ENCODE measurements at regions not wholly inside any gene's neighbourhood (a gene's known extent, or its start where the extent isn't known, plus 50 kb on each side); places are given as distances from the start of the nearest gene placed in this dataset.

- no peak for DNase-seq
These were observed 98.2 kb upstream of the NEBL start for GRCh38 chr10:20995123-20995987.

DNA sequence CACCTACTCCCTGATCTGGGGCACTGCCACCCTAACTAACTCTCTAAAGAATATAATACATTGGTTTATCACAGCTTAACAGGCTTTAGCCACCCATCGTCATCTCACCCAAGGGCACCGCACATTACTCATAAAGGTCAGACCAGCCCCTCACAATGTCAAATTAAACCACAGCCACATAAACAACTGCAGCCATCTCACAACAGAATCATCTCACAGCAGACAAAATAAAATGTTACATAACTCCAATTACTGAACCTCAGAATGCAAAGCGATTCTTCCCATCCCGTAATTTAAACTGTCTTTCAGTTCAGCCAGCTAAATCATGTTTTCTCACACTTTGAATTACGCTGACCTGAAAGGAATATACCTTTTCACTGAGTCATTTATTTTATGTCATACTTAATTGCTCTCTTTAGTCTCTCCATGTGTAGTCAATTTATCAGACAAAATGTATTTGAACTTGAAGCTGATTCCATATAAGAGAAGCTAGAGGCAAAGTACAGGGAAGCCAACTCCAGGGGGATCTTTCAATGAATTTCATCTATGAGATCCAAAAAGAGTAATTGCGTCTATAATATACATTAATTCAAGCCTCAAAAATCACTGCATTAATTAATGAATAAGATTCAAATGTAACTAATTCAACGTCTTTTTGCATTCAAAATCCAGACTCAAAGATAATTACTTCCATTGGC, 96.9 kb upstream of the NEBL start:
- no peak for DNase-seq

DNA sequence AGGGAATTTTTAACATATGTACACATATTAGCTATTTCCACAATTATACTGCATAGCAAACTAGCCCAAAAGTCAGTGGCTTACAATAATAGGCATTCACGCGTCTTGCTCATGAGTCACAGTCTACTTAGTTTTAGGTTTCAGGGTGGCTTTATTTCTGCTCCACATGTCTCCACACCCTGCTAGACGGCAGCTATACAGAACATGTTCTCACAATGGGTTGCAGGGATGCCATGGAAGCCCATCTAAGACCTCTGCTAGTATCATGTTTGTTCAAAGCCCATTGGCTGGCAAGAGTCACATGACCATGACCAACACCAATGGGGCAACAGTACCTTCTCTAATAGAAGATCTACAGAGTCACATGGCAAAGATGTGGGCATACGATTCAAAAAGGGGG, 96.3 kb upstream of the NEBL start:
- no peak for DNase-seq

DNA sequence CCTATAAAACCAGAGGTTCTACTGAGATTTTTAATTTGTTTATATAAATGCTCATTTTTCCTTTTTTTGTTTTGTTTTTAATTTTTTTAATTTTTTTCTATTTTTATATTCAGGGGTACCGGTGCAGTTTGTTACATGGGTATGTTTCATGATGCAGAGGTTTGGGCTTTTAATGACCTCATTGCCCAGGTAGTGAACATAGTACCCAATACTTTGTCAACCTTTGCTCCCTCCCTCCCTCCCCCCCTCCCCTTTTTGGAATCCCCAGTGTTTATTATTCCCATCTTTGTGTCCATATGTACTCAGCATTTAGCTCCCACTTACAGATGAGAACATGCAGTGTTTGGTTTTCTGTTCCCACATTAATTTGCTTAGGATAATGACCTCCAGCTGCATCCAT, 94.4 kb upstream of the NEBL start:
- DNase-seq = no peak

GRCh38 chr10:20990604-20991003, 93.5 kb upstream of the NEBL start:
- no peak for DNase-seq

DNA sequence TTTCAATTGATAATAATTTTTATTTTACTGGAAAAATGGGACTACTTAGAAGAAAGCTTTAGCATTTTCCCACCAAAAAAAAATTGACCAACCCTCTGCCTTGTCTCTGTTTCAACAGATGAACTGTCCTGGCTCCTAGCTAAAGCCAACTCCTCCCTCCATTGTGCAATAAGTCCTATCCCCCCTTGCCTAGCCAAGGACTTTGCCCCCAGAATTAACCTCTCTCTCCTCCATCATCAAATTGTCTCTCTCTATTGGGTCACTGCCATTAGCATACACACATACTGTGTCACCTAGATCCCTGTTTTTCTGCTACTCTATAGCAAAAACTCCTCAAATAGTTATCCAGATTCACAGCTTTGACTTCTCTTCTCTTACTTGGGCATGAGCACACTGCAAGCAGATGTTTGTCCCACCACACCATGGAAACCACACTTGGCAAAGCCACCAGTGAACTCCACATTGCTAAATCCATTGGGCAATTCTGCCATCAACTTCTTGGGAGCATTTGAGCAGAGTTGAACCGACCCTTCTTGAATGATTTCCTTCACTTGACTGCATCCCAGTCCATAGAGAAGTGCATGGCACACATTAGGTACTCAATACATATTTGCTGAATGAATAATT, 91.4 kb upstream of the NEBL start:
- no peak for DNase-seq

- DNase-seq = no peak
These were observed 88.9 kb upstream of the NEBL start for GRCh38 chr10:20986049-20986448.

DNA sequence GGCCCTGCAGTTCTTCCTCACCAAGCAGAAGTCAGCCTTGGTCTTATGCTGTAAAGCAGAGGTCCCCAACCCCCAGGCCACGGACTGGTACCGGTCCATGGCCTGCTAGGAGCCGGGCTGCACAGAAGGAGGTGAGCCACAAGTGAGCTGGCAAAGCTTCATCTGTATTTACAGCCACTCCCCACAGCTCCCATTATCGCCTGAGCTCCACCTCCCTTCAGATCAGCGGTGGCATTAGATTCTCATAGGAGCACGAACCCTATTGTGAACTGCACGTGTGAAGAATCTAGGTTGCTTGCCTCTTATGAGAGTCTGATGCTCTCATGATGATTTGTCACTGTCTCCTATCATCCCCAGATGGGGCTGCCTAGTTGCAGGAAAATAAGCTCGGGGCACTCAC, 87.6 kb upstream of the NEBL start:
- DNase-seq = no peak

DNA sequence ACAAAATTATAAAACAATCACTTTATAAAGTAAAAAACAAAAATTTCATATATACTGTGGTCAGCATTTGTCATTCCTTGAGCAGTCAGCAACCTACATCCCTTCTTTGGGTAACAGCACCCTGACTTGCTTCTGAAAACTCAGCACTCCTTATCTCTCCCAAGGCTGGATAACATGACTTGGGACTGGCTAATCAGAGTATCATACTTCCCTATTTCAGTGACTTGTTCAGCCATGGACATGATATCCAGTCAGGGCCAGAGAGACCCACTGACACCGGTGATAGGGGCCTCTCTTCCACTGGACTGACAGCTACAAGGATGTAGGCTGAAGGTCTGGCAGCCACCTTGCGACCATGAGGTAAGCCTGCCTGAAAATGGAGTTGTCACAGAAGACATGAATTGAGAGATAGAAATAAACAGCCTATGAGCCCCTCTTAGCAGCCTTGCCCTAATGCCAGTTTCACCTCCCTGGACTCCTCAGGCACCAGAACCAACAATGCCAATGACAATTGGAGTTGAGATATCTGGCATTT, 84.4 kb upstream of the NEBL start:
- DNase-seq = no peak

DNA sequence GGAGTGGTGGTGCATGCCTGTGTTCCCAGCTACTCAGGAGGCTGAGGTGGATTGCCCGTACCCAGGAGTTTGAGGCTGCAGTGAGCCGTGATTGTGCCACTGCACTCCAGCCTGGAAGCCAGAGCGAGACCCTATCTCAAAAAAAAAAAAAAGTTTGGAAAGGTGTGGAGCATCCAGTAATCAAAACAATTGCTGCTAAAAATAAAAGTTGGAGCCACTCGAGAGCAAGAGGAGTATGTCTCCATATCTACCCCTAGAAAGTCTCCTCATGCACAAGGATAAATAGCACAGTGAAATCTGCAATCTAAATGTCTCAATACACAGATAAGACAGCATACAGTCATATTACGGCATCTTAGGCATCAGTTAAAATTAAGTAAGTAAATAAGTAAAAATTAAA, 81.5 kb upstream of the NEBL start:
- DNase-seq = no peak

DNA sequence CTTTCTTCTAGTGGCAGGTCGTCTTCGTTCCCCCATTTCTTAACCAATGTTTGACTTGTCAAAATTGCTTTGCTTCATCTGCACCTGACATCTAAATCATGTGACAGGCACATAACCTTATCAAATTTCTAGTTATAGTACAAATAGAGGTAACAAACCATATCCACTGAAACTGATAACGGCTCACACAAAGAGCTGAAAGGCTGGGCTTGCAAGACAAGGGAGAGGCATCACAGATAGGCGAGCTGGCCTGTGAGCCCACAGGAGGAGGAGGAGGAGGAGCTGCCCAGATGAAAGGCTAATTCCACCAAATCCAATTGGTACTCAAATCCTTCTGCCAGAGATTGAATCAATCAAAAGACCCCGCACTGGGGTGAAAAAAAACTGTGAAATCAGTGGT, 80.2 kb upstream of the NEBL start:
- no peak for DNase-seq

- no peak for DNase-seq
These were observed 79.8 kb upstream of the NEBL start for GRCh38 chr10:20976891-20977290.

- DNase-seq = no peak
These were observed 79.3 kb upstream of the NEBL start for GRCh38 chr10:20976390-20976789.

DNA sequence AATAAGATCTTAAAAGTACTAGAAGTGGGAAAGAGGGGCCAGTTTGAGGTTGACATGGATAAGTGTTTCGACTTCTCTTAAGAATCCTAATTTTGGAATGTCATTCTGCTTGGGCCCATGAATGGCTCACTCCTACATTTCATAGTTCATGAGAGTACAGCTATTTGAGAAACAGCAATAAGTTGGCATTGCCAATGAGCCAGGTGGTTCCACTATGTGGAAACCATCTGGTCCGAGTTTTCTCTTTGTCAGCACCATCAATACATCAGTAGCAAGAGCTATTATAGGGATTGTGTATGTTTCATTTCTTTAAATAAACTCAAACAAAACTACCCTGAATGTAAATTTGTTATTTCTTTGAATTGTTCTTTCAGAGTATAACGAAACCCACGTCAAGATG, 78.1 kb upstream of the NEBL start:
- DNase-seq = no peak

GRCh38 chr10:20972925-20973324, 75.8 kb upstream of the NEBL start:
- no peak for DNase-seq

- no peak for DNase-seq
These were observed 74.8 kb upstream of the NEBL start for GRCh38 chr10:20971901-20972300.

DNA sequence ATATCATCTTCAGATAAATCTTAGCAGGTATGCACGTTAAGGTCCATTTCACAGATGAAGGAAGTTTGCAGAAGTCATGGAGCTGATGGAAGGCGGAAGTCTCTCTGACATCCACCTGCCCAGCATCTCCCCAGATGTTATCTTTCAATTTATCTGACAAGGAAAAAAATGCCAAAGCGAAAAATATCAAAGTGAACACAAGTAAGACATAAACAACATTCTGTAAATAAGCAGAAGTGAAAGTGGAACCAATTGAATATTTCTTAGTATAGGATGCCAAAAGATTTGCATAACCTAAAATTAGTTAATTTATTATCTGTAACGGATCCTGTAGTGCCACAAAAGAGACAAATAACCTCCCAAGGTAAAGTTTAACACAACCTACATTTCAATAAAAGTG, 73.6 kb upstream of the NEBL start:
- DNase-seq = no peak

DNA sequence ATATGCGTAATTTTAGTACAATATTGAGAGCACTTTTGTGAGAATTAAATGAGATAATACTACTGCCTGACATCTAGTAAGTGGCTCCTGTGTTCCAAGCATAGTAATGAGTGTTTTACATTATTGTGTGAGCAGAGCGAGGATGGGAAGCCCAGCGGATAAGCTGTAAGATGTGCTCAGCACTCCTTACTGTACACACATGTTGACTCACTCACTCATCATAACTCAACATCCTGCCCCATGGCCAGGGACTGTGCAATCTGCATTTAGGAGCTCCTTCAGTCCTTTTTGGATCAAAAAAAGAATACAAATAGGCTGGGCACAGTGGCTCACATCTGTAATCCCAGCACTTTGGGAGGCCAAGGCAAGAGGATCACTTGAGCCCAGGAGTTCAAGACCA, 72.9 kb upstream of the NEBL start:
- DNase-seq = no peak

DNA sequence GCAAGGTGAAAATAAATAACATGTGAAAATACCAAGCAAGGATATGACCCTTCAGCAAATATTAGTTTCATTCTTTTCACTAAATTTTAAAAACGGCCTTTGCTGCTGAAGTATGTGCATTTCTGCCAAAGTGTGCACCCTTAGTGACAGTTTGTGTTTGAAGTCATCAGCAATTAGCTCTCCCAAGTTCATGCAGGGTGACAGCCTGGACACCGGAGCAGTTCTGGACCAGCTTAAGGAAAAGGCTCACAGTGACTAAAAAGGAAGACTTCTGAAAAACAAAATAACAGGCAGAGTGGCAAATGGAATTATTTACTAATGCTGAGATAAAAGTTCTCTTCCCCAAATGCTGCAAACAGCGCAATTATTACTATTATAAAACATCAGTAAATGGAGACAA, 69.3 kb upstream of the NEBL start:
- DNase-seq = no peak

DNA sequence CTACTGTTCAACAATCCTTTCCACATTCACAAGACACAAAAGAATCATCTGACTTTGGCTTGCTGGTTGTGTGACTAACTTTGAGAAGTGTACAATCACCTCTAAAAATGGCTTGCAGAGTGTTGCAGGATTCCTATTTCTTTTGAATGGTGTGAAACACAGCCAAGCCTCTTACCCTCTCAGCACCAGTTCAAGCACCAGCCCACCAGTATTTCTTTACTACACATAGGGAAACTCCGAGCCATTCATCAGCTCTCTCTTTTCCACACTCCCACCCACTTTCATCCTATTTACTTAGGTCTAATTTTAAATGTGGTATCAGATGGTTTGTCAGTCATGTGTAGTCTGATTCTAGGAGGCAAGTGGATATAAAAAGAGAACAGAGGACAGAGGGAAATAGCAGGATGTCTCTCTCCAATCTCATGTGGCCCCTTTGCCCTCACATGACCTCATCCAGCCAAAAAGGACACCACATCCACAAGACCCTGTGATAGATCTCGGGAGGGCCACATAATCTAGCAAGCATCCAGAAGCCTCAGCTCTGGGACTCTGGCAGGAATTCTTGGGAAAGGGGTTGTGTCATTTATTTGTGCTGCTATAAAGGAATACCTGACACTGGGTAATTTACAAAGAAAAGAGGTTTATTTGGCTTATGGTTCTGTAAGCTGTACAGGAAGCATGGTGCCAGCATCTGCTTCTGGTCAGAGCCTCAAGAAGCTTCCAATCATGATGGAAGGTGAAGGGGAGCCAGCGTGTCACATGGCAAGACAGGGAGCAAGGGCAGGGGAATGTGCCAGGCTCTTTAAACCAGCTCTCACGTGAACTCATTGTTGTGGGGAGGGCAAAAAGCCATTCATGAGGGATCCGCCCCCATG, 66.8 kb upstream of the NEBL start:
- DNase-seq = no peak

DNA sequence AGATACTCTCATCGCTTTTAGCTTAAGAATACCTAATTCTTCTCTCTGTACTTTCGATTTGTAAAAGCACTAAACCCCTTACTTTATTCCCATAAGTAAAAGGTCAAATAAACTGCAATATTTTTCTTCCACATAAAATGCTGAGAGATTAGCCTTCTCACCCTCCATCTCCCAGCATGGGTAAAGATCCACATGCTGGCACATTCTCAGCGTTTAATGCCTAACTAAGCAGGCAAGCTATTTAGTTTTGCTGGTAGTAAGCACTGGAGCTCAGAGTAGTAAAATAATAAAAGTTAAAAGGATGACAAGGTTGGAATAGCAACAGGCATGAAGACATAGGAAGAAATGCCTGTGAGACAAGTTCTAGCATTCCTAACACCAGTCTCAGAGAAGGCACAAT, 65.9 kb upstream of the NEBL start:
- no peak for DNase-seq

DNA sequence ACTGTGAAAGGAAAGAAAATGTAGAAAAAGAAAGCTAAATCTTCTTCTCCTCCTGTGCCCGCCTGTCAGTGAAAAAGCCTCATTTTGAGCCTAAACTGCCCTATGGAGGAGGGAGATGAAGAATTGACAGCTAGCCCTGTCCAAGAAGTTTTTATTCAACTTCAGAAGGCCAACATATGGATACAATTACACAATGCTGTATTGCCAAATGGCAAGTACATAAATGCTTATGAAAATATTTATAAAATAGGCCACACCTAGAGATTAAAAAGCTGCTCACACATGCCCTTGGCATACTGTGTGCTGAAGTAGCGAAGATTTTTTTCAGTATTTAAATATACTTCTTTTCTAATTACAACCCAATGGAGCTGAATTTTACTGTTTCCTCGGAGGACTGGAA, 65.1 kb upstream of the NEBL start:
- DNase-seq = no peak

DNA sequence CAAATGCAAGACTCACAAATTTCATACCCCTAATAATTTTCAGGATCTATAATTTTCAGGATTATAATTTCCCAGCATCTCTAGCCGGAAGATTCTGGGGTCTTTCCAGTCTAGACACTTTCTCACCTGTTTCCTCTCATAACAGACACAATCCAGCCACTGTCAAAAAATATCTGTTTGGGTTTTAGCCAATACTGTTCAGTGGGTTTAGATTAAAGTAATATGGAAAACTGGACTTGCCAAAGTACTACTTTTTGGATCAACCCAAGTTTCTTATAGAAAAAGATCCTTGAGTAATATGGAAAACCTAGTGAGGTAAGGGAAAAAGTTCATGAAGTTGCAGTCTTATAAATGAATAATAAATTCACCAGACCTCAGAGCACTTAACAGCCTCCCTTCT, 62.1 kb upstream of the NEBL start:
- no peak for DNase-seq

Measured in NCI-H524 (cell line).